A549 (cell line): ENCODE measurements at regions not wholly inside any gene's neighbourhood (a gene's known extent, or its start where the extent isn't known, plus 50 kb on each side); places are given as distances from the start of the nearest gene placed in this dataset.

Source experiments
- BHLHE40 ChIP-seq: IDR thresholded peaks from 2 replicates; pipeline ENCODE4 v1.6.1; 2012; ENCODE audit warnings: low read depth, low read length, inconsistent platforms
- CBX8 ChIP-seq: fragments of 200-600 bp; sonication (generic); IDR thresholded peaks from 2 replicates; pipeline ENCODE4 v1.6.1; 2016
- CHD4 ChIP-seq: fragments of 200-600 bp; sonication (generic); IDR thresholded peaks from 2 replicates; pipeline ENCODE4 v1.6.1; 2016; ENCODE audit warnings: antibody characterized with exemption, mild to moderate bottlenecking, borderline replicate concordance
- EP300 ChIP-seq, 2 experiments: fragments of >200 bp; sonication (Bioruptor Twin); formaldehyde crosslinking; IDR thresholded peaks; 2 replicates in 1 of 2; 3 replicates in 1 of 2; pipeline ENCODE4 v1.6.1; 2016 to 2017
- ESRRA ChIP-seq: fragments of 150-350 bp; IDR thresholded peaks from 2 replicates; pipeline ENCODE4 v1.6.1; 2014; ENCODE audit warnings: mild to moderate bottlenecking, low read length, borderline replicate concordance
- HDAC2 ChIP-seq: fragments of 200-600 bp; sonication (generic); IDR thresholded peaks from 2 replicates; pipeline ENCODE4 v1.6.1; 2016
- NPAS2 ChIP-seq: fragments of 250-450 bp; sonication (Bioruptor Pico); IDR thresholded peaks from 2 replicates; pipeline ENCODE4 v1.8.0; 2022; ENCODE audit warnings: mild to moderate bottlenecking, moderate library complexity, borderline replicate concordance
- PHF8 ChIP-seq: fragments of 200-600 bp; sonication (generic); IDR thresholded peaks from 2 replicates; pipeline ENCODE4 v1.6.1; 2016; ENCODE audit warnings: low read depth, mild to moderate bottlenecking, antibody characterized with exemption, moderate library complexity, borderline replicate concordance
- TF ChIP-seq, protein P1 (sequence below): fragments of >200 bp; sonication (Bioruptor Twin); formaldehyde crosslinking; IDR thresholded peaks from 3 replicates; pipeline ENCODE4 v1.5.1; 2016

- TF ChIP-seq, protein P1, sequence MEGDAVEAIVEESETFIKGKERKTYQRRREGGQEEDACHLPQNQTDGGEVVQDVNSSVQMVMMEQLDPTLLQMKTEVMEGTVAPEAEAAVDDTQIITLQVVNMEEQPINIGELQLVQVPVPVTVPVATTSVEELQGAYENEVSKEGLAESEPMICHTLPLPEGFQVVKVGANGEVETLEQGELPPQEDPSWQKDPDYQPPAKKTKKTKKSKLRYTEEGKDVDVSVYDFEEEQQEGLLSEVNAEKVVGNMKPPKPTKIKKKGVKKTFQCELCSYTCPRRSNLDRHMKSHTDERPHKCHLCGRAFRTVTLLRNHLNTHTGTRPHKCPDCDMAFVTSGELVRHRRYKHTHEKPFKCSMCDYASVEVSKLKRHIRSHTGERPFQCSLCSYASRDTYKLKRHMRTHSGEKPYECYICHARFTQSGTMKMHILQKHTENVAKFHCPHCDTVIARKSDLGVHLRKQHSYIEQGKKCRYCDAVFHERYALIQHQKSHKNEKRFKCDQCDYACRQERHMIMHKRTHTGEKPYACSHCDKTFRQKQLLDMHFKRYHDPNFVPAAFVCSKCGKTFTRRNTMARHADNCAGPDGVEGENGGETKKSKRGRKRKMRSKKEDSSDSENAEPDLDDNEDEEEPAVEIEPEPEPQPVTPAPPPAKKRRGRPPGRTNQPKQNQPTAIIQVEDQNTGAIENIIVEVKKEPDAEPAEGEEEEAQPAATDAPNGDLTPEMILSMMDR = no peak
- TF ChIP-seq EP300 (IDR thresholded peaks at IDR 0.05) (no peak), HDAC2 (no peak), ESRRA (no peak), BHLHE40 (no peak), NPAS2 (CRISPR knock-in tag) (no peak), CBX8 (no peak), PHF8 (no peak), CHD4 (no peak)
Measured at GRCh38 chr1:58201492-58202106, 344.9 kb downstream of the OMA1 start.
